Neuronal stem cell (in vitro differentiated cells): ENCODE measurements at regions not wholly inside any gene's neighbourhood (a gene's known extent, or its start where the extent isn't known, plus 50 kb on each side); places are given as distances from the start of the nearest gene placed in this dataset.

ENCODE experiments used
- DNase-seq: peaks from one replicate; pipeline ENCODE4 v3.0.0-alpha.2; 2013; ENCODE audit warnings: low spot score
- H2AFZ ChIP-seq: one replicate; pipeline ENCODE4 v1.6.1; 2013; ENCODE audit warnings: mild to moderate bottlenecking, low read length, inconsistent platforms
- H2AK5ac ChIP-seq: 2 replicates; pipeline ENCODE4 v1.6.1; 2013; ENCODE audit warnings: low read depth, mild to moderate bottlenecking, inconsistent platforms, low read length, moderate library complexity, mixed read lengths
- H2BK120ac ChIP-seq: 2 replicates; pipeline ENCODE4 v1.6.1; 2013; ENCODE audit warnings: low read depth, mild to moderate bottlenecking, inconsistent platforms, low read length, moderate library complexity, mixed read lengths
- H2BK12ac ChIP-seq: one replicate; pipeline ENCODE4 v1.6.1; 2013; ENCODE audit warnings: low read length, inconsistent platforms
- H2BK15ac ChIP-seq: 2 replicates; pipeline ENCODE4 v1.6.1; 2013; ENCODE audit warnings: mild to moderate bottlenecking, low read length, inconsistent platforms, mixed read lengths
- H2BK5ac ChIP-seq: one replicate; pipeline ENCODE4 v1.6.1; 2013; ENCODE audit warnings: inconsistent platforms, mild to moderate bottlenecking, low read length, moderate library complexity
- H3K14ac ChIP-seq: one replicate; pipeline ENCODE4 v1.6.1; 2013; ENCODE audit warnings: low read length, inconsistent platforms
- H3K18ac ChIP-seq: 2 replicates; pipeline ENCODE4 v1.6.1; 2013; ENCODE audit warnings: low read length, inconsistent platforms
- H3K23ac ChIP-seq: 2 replicates; pipeline ENCODE4 v1.6.1; 2013; ENCODE audit warnings: low read depth, mild to moderate bottlenecking, mixed read lengths, low read length, inconsistent platforms; ENCODE audit not compliant: poor library complexity
- H3K27ac ChIP-seq: replicated peaks from 3 replicates; pipeline ENCODE4 v1.5.1; 2013; ENCODE audit warnings: low read length, inconsistent platforms
- H3K27me3 ChIP-seq, 3 experiments: 2 replicates each; pipeline ENCODE4 v1.6.1; 2013; ENCODE audit warnings: low read length in 3 of 3, mild to moderate bottlenecking in 2 of 3, inconsistent platforms in 1 of 3, low read depth in 1 of 3, mixed read lengths in 1 of 3, moderate library complexity in 1 of 3; ENCODE audit not compliant: control insufficient read depth in 3 of 3, insufficient read depth in 3 of 3
- H3K36me3 ChIP-seq, 2 donors: replicated peaks in 1 of 2; 2 replicates each; pipeline ENCODE4 v1.6.1; 2013; ENCODE audit warnings: low read length in 2 of 2; ENCODE audit not compliant: control insufficient read depth in 2 of 2, insufficient read depth in 2 of 2
- H3K4ac ChIP-seq: 2 replicates; pipeline ENCODE4 v1.6.1; 2013; ENCODE audit warnings: inconsistent platforms, mild to moderate bottlenecking, low read length, moderate library complexity
- H3K4me1 ChIP-seq, 2 donors: 1 replicate in 1 of 2; 2 replicates in 1 of 2; pipeline ENCODE4 v1.6.1; 2013; ENCODE audit warnings: low read length in 2 of 2, low read depth in 1 of 2; ENCODE audit not compliant: control insufficient read depth in 2 of 2, insufficient read depth in 1 of 2
- H3K4me2 ChIP-seq: one replicate; pipeline ENCODE4 v1.6.1; 2013; ENCODE audit warnings: mild to moderate bottlenecking, low read length, inconsistent platforms; ENCODE audit not compliant: insufficient read depth, poor library complexity, severe bottlenecking
- H3K4me3 ChIP-seq, 2 donors: 2 replicates each; pipeline ENCODE4 v1.5.1; 2013; ENCODE audit warnings: low read length in 2 of 2, mild to moderate bottlenecking in 2 of 2, inconsistent platforms in 1 of 2, moderate library complexity in 1 of 2
- H3K79me1 ChIP-seq: one replicate; pipeline ENCODE4 v1.6.1; 2013; ENCODE audit warnings: low read depth, mild to moderate bottlenecking, inconsistent platforms, low read length, moderate library complexity
- H3K9ac ChIP-seq: one replicate; pipeline ENCODE4 v1.6.1; 2013; ENCODE audit warnings: mild to moderate bottlenecking, low read depth, low read length, inconsistent platforms; ENCODE audit not compliant: poor library complexity
- H3K9me3 ChIP-seq, 2 donors: replicated peaks in 1 of 2; 2 replicates each; pipeline versions ENCODE3 to v1.6.1; 2013; ENCODE audit warnings: low read length in 2 of 2, mild to moderate bottlenecking in 2 of 2, inconsistent platforms in 1 of 2, low read depth in 1 of 2, mixed read lengths in 1 of 2, moderate library complexity in 1 of 2; ENCODE audit not compliant: control insufficient read depth in 2 of 2, insufficient read depth in 1 of 2
- H4K8ac ChIP-seq: one replicate; pipeline ENCODE4 v1.6.1; 2013; ENCODE audit warnings: low read depth, mild to moderate bottlenecking, inconsistent platforms, low read length, moderate library complexity
- H4K91ac ChIP-seq: one replicate; pipeline ENCODE4 v1.6.1; 2013; ENCODE audit warnings: low read length, low read depth, mild to moderate bottlenecking, inconsistent platforms; ENCODE audit not compliant: poor library complexity
- WGBS, 2 donors: extraction: QIAGEN DNeasy Blood & Tissue Kit; methylation state at CpG; one replicate each; pipeline ENCODE4 v1.1.7; 2013; ENCODE audit warnings: missing lambda C conversion rate in 2 of 2, mixed read lengths in 1 of 2; ENCODE audit not compliant: insufficient read length in 2 of 2, insufficient replicate concordance in 1 of 2; ENCODE audit errors: extremely low coverage in 2 of 2; 5-methylcytosine and 5-hydroxymethylcytosine counted together

DNA sequence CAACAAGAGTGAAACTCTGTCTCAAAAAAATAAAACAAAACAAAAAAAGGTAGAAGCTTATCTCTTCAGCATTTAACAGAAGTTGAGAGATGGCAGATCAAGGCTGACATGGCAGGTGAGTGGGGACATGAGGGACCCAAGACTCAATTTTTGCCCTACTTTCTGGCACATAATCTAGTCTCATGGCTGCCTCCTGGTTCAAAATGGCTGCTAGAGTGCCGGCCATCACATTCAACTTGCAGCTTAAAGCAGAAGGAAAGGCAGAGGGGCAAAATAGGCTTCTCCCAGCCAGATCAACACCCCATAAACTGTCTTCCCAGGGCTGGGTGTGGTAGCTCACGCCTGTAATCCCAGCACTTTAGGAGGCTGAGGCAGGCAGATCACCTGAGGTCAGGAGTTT, 784.9 kb downstream of the MED13L start:
- H3K27ac ChIP-seq = no peak overlapping the region
- H3K4me1 ChIP-seq = no peaks in the 10 kb centered on the region
- no peak overlapping the region for H4K91ac ChIP-seq
- H3K27me3 ChIP-seq = no peaks in the 10 kb centered on the region
- no peak overlapping the region for H3K9ac ChIP-seq
- no peaks in the 10 kb centered on the region for H3K36me3 ChIP-seq
- no peak overlapping the region for H3K4me3 ChIP-seq
- H2BK15ac ChIP-seq = no peak overlapping the region
- no peak for DNase-seq
- H3K14ac ChIP-seq = no peak overlapping the region
- H3K4me2 ChIP-seq = no peak overlapping the region
- H3K23ac ChIP-seq = no peak overlapping the region
- H4K8ac ChIP-seq = no peak overlapping the region
- WGBS, 2 donors = no CpG with 5 or more reads among the region's 2 CpGs
- no peak overlapping the region for H2BK12ac ChIP-seq
- no peak overlapping the region for H2BK120ac ChIP-seq
- H2AK5ac ChIP-seq = no peak overlapping the region
- H3K4ac ChIP-seq = no peak overlapping the region
- H2AFZ ChIP-seq = no peak overlapping the region
- no peaks in the 10 kb centered on the region for H3K9me3 ChIP-seq
- H3K79me1 ChIP-seq = no peaks in the 10 kb centered on the region
- H3K18ac ChIP-seq = no peak overlapping the region
- H2BK5ac ChIP-seq = no peak overlapping the region

GRCh38 chr12:115491511-115492250, 785.8 kb downstream of the MED13L start:
- H3K27me3 ChIP-seq = no peaks in the 10 kb centered on the region
- H4K8ac ChIP-seq = no peak overlapping the region
- H3K9me3 ChIP-seq = no peaks in the 10 kb centered on the region
- H2AK5ac ChIP-seq = no peak overlapping the region
- no peaks in the 10 kb centered on the region for H3K36me3 ChIP-seq
- H2BK12ac ChIP-seq = no peak overlapping the region
- H3K4me3 ChIP-seq = no peak overlapping the region
- WGBS, 2 donors = no CpG with 5 or more reads among the region's 8 CpGs
- H3K4me1 ChIP-seq = no peaks in the 10 kb centered on the region
- H3K27ac ChIP-seq = no peak overlapping the region
- H3K23ac ChIP-seq = no peak overlapping the region
- H2AFZ ChIP-seq = no peak overlapping the region
- H3K4me2 ChIP-seq = no peak overlapping the region
- H3K79me1 ChIP-seq = no peaks in the 10 kb centered on the region
- H4K91ac ChIP-seq = no peak overlapping the region
- H2BK15ac ChIP-seq = no peak overlapping the region
- no peak for DNase-seq
- no peak overlapping the region for H3K18ac ChIP-seq
- H2BK120ac ChIP-seq = no peak overlapping the region
- H3K14ac ChIP-seq = no peak overlapping the region
- H3K9ac ChIP-seq = no peak overlapping the region
- no peak overlapping the region for H3K4ac ChIP-seq
- H2BK5ac ChIP-seq = no peak overlapping the region

DNA sequence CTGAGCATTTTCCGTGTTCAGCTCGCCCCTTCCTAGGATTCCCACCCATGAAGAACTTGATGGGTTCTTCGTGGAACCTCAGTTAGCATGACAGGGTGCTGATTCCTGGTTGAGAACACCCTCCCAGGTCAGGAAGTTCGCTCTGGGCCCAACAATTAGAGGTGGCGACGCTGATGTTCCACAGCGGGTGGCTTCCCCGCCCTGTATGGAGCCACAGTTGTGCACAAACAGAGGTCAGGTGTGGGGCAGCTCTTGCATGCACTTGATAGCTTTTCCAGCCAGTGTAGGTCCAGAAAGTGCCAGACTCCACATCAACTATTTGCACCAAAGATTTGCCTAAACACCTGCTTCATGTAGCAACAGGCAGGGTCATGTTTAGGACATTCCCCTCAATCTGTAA, 788.2 kb downstream of the MED13L start:
- no peak overlapping the region for H2BK5ac ChIP-seq
- H4K8ac ChIP-seq = no peak overlapping the region
- no peak overlapping the region for H3K27ac ChIP-seq
- WGBS, 2 donors = no CpG with 5 or more reads among the region's 8 CpGs
- H2BK15ac ChIP-seq = no peak overlapping the region
- DNase-seq = no peak
- no peak overlapping the region for H2BK12ac ChIP-seq
- no peaks in the 10 kb centered on the region for H3K27me3 ChIP-seq
- no peak overlapping the region for H3K18ac ChIP-seq
- H3K14ac ChIP-seq = no peak overlapping the region
- H3K23ac ChIP-seq = no peak overlapping the region
- H2BK120ac ChIP-seq = no peak overlapping the region
- peaks cover 0 to under 1% of the 10 kb centered on the region in 2 donors for H3K9me3 ChIP-seq
- H3K4ac ChIP-seq = no peak overlapping the region
- H2AFZ ChIP-seq = no peak overlapping the region
- no peak overlapping the region for H3K4me3 ChIP-seq
- no peak overlapping the region for H3K4me2 ChIP-seq
- no peak overlapping the region for H2AK5ac ChIP-seq
- peaks cover 0 to 5% of the 10 kb centered on the region in 2 donors for H3K4me1 ChIP-seq
- no peaks in the 10 kb centered on the region for H3K36me3 ChIP-seq
- no peak overlapping the region for H3K9ac ChIP-seq
- no peak overlapping the region for H4K91ac ChIP-seq
- no peaks in the 10 kb centered on the region for H3K79me1 ChIP-seq

DNA sequence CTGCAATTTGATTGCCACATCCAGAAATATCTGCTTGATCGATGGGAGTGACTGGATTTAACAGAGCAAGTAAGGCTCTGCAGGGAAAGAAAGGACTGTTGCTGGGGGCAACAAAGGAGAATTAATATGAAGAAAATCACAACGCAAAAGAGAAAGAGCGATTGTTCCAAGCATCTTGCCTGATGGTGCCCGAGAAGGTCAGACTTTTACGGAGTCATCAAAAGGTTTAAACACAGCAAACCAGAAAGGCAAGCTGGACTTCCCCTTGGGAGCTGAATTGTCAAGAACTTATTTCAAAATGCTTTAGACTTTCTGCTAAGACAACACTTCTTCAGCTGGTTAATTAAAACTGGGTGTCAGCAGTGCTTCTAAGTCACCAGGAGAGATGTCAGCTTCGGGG, 791.5 kb downstream of the MED13L start:
- no peak overlapping the region for H3K14ac ChIP-seq
- no peak overlapping the region for H2AFZ ChIP-seq
- no peak overlapping the region for H3K4me3 ChIP-seq
- H3K9ac ChIP-seq = no peak overlapping the region
- H3K4me2 ChIP-seq = no peak overlapping the region
- no peak overlapping the region for H3K27ac ChIP-seq
- H3K23ac ChIP-seq = no peak overlapping the region
- H4K8ac ChIP-seq = no peak overlapping the region
- no peaks in the 10 kb centered on the region for H3K36me3 ChIP-seq
- no peak overlapping the region for H2BK12ac ChIP-seq
- no peaks in the 10 kb centered on the region for H3K79me1 ChIP-seq
- no CpG with 5 or more reads among the region's 6 CpGs for WGBS, 2 donors
- no peak overlapping the region for H3K18ac ChIP-seq
- H2AK5ac ChIP-seq = no peak overlapping the region
- no peak overlapping the region for H3K4ac ChIP-seq
- H3K4me1 ChIP-seq = peaks cover 0 to 5% of the 10 kb centered on the region in 2 donors
- H2BK15ac ChIP-seq = no peak overlapping the region
- H2BK5ac ChIP-seq = no peak overlapping the region
- no peaks in the 10 kb centered on the region for H3K27me3 ChIP-seq
- H2BK120ac ChIP-seq = no peak overlapping the region
- no peak for DNase-seq
- H3K9me3 ChIP-seq = peaks cover 0 to 2% of the 10 kb centered on the region in 2 donors
- H4K91ac ChIP-seq = no peak overlapping the region
